PC-3 (cell line): ENCODE measurements at regions not wholly inside any gene's neighbourhood (a gene's known extent, or its start where the extent isn't known, plus 50 kb on each side); places are given as distances from the start of the nearest gene placed in this dataset.

Source experiments
- ATAC-seq: fragments of 200-7000 bp; cut with Tn5 transposase; 2 replicates; pipeline ENCODE4 v1.9.1; 2020; ENCODE audit warnings: mild to moderate bottlenecking, moderate library complexity
- BruUV-seq: library from RNA; stranded (reverse); fragments of 400-500 nt; replicated peaks from 2 replicates; lab custom pipeline; 2021; lab: Mats Ljungman, UMichigan
- CTCF ChIA-PET: fragments of 300-600 bp; sonication (Branson Sonifier 250); formaldehyde crosslinking; loops from one replicate; lab custom pipeline; 2022; ENCODE audit warnings: antibody characterized with exemption; lab: Charles Lee
- POLR2A ChIA-PET: fragments of 300-600 bp; sonication (Branson Sonifier 250); formaldehyde crosslinking; loops from one replicate; lab custom pipeline; 2022; ENCODE audit warnings: antibody characterized with exemption; ENCODE audit not compliant: unreplicated experiment; lab: Charles Lee
- DNase-seq: peaks from one replicate; pipeline ENCODE4 v3.0.0-alpha.2; 2015
- H2AFZ ChIP-seq: fragments of 300-600 bp; sonication (generic); 2 replicates; pipeline ENCODE4 v1.6.0; 2016; ENCODE audit warnings: antibody characterized with exemption, low read length
- H3F3A ChIP-seq: fragments of 300-600 bp; sonication (generic); one replicate; pipeline ENCODE4 v1.6.0; 2017; ENCODE audit warnings: antibody characterized with exemption, low read length, control low read depth, mild to moderate bottlenecking; ENCODE audit not compliant: unreplicated experiment
- H3K27ac ChIP-seq: fragments of 300-600 bp; sonication (generic); 2 replicates; pipeline ENCODE4 v1.5.1; 2016; ENCODE audit warnings: mild to moderate bottlenecking, low read length
- H3K27me3 ChIP-seq: fragments of 300-600 bp; sonication (generic); 2 replicates; pipeline ENCODE4 v1.6.1; 2016; ENCODE audit warnings: low read length, mixed read lengths
- H3K36me3 ChIP-seq: fragments of 300-600 bp; sonication (generic); 2 replicates; pipeline ENCODE4 v1.6.1; 2016; ENCODE audit warnings: low read depth, mixed run types, low read length, mixed read lengths
- H3K4me1 ChIP-seq: fragments of 300-600 bp; sonication (generic); 2 replicates; pipeline ENCODE4 v1.5.1; 2016; ENCODE audit warnings: low read length; ENCODE audit not compliant: insufficient read depth
- H3K4me2 ChIP-seq: fragments of 300-600 bp; sonication (generic); 2 replicates; pipeline ENCODE4 v1.6.0; 2016; ENCODE audit warnings: low read length
- H3K4me3 ChIP-seq: fragments of 300-600 bp; sonication (generic); 2 replicates; pipeline ENCODE4 v1.5.1; 2016; ENCODE audit warnings: mild to moderate bottlenecking, low read length, mixed read lengths
- H3K79me2 ChIP-seq: fragments of 300-600 bp; sonication (generic); 2 replicates; pipeline ENCODE4 v1.6.1; 2017; ENCODE audit warnings: low read length, mixed read lengths
- H3K9ac ChIP-seq: fragments of 300-600 bp; sonication (generic); 2 replicates; pipeline ENCODE4 v1.6.0; 2016; ENCODE audit warnings: mild to moderate bottlenecking, low read length
- H3K9me2 ChIP-seq: fragments of 300-600 bp; sonication (generic); replicated peaks from 2 replicates; pipeline ENCODE4 v1.6.1; 2016; ENCODE audit warnings: mixed run types, low read length, mixed read lengths
- H3K9me3 ChIP-seq: fragments of 300-600 bp; sonication (generic); 2 replicates; pipeline ENCODE4 v1.6.1; 2016; ENCODE audit warnings: low read length, mixed read lengths
- H4K20me1 ChIP-seq: fragments of 300-600 bp; sonication (generic); 2 replicates; pipeline ENCODE4 v1.6.1; 2016; ENCODE audit warnings: low read length, mixed read lengths
- EZH2 ChIP-seq: fragments of 300-600 bp; sonication (generic); IDR thresholded peaks from one replicate; pipeline ENCODE4 v1.6.1; 2017; ENCODE audit warnings: antibody characterized with exemption, mild to moderate bottlenecking, low read length; ENCODE audit not compliant: unreplicated experiment
- EZH2phosphoT487 ChIP-seq: fragments of 300-600 bp; sonication (generic); IDR thresholded peaks from 2 replicates; pipeline ENCODE4 v1.6.1; 2018; ENCODE audit warnings: mild to moderate bottlenecking, antibody characterized with exemption, low read length, borderline replicate concordance
- intact Hi-C: fragments of 100-400 bp; cut with micrococcal nuclease; formaldehyde crosslinking; loops from 2 replicates; pipeline ENCODE4 v1.9.0; 2023
- TF ChIP-seq, protein P1 (sequence below): fragments of 300-600 bp; sonication (generic); conservative IDR thresholded peaks from 2 replicates; pipeline ENCODE4 v1.5.1; 2017; ENCODE audit warnings: antibody characterized with exemption, low read depth, mild to moderate bottlenecking, low read length

DNA sequence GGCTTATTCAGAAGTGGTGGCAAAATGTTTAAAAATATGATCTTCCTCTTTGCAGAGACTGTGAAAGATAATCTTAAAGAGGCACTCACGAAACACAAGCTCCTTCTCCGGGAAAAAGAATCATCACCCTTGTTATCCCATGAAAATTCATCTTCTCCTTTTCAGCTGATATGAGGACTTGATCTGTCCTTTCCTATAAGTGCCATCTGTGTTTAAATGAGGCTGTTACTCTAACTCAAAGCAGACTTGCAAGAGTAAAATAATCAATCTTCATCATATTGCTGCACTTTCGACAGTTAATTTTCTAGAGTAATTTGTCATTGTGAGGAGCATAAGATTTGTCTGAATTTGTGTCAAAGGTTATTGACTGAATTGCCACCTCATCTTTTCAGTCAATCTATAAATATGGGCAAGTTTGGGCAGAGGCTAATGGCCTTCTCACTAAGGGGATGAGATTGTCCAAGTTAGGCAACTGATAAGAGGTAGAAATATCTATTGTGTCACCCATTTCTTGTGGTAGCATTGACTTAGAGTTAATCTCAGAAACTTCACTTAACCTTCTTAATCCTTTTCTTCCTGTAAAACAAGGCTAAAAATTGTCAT lies 452.9 kb downstream of the GRXCR1 start:
- no peak for ATAC-seq
- ChIA-PET CTCF (no interaction called here), POLR2A (no interaction called here)
- no peak overlapping the region for H2AFZ ChIP-seq
- intact Hi-C loops = no loop called here
- no peaks in the 10 kb centered on the region for H3K36me3 ChIP-seq
- no peaks in the 10 kb centered on the region for H3K9me3 ChIP-seq
- BruUV-seq = no TSS peak
- no peaks in the 10 kb centered on the region for H3F3A ChIP-seq
- no peaks in the 10 kb centered on the region for H3K27me3 ChIP-seq
- no peaks in the 10 kb centered on the region for H3K9me2 ChIP-seq
- no peak for DNase-seq
- H4K20me1 ChIP-seq = no peaks in the 10 kb centered on the region
- H3K27ac ChIP-seq = no peak overlapping the region
- H3K4me1 ChIP-seq = peaks cover 15% of the 10 kb centered on the region
- H3K79me2 ChIP-seq = no peaks in the 10 kb centered on the region
- H3K4me3 ChIP-seq = no peak overlapping the region
- H3K9ac ChIP-seq = no peak overlapping the region
- TF ChIP-seq EZH2phosphoT487 = no peak
- TF ChIP-seq, protein P1, sequence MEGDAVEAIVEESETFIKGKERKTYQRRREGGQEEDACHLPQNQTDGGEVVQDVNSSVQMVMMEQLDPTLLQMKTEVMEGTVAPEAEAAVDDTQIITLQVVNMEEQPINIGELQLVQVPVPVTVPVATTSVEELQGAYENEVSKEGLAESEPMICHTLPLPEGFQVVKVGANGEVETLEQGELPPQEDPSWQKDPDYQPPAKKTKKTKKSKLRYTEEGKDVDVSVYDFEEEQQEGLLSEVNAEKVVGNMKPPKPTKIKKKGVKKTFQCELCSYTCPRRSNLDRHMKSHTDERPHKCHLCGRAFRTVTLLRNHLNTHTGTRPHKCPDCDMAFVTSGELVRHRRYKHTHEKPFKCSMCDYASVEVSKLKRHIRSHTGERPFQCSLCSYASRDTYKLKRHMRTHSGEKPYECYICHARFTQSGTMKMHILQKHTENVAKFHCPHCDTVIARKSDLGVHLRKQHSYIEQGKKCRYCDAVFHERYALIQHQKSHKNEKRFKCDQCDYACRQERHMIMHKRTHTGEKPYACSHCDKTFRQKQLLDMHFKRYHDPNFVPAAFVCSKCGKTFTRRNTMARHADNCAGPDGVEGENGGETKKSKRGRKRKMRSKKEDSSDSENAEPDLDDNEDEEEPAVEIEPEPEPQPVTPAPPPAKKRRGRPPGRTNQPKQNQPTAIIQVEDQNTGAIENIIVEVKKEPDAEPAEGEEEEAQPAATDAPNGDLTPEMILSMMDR = no peak
- no peak for TF ChIP-seq EZH2
- H3K4me2 ChIP-seq = no peak overlapping the region

DNA sequence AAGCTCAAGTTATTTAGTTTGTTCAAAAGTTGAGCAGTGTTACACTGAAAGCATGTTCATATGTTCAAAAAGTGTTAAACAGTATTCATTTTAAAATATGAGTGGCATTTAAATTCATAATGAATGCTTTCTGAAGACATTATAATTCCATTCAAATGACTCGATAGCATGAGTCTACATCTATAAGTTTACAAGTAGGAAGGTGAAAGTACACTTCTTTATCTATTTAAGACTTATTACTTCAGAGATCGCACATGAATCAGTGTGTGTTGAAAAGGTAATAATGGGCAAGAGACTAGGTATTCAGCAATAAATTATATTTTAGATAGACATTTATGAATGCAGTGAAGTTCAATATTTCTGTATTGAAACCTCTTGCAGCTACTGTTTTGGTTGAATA lies 456.1 kb downstream of the GRXCR1 start:
- ChIA-PET POLR2A (no interaction called here), CTCF (no interaction called here)
- DNase-seq = peak; percentile 43
- Histone ChIP-seq H2AFZ (peak overlapping the region; percentile 32; the same call in 1 of the 2 replicates), H3K27ac (0 out of 2 replicates have a peak overlapping the region, but pooled peaks have one; percentile 6), H3K27me3 (no peaks in the 10 kb centered on the region), H3K9me2 (no peaks in the 10 kb centered on the region), H4K20me1 (no peaks in the 10 kb centered on the region), H3K36me3 (no peaks in the 10 kb centered on the region), H3K9ac (no peak overlapping the region), H3K4me1 (peaks cover 27% of the 10 kb centered on the region), H3F3A (no peaks in the 10 kb centered on the region), H3K9me3 (no peaks in the 10 kb centered on the region), H3K4me3 (no peak overlapping the region), H3K4me2 (peak overlapping the region; percentile 37), H3K79me2 (no peaks in the 10 kb centered on the region)
- TF ChIP-seq EZH2phosphoT487 (no peak), EZH2 (no peak)
- TF ChIP-seq, protein P1 = no peak
- BruUV-seq = no TSS peak
- ATAC-seq = peak; percentile 43
- intact Hi-C loops = no loop called here

DNA sequence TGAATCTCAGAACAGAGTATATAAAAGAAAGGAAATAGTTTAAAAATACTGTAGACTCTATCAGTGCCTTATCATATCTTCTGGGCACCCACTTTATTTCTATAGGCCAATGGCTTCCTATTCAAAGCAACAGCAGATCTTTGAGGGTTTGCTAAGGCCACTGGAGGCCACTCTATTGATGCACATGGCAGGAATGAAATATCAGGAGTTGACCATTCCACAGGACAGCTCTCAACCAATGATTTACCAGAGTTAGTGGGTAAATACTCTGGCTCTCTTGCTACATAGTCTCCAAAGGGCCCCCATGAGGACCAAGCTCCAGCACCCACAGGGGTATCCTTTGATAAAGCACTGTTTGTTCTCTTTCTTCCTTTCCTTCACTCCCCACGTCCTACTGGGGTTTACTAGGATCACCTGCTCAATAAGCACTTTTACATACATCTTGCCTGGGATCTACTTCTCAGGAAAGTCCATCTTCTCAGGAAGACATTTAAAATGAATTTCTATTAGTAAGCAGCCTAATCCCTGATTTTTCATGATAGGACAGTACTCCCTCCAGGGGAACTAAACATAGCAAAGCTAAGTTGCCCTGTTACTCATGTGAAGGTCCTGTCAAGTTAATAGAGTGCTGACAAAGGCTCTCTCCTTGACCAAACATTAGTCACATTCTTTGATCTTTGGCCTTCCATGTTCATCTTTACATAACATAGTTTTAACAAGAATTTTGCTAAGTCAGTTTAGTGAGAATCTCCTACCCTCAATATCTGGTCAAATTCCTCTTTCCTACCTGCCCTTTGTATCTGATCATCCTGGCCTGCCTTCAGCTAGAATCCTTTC lies 459.7 kb downstream of the GRXCR1 start:
- Histone ChIP-seq H3K36me3 (no peaks in the 10 kb centered on the region), H4K20me1 (no peaks in the 10 kb centered on the region), H3K9me2 (no peaks in the 10 kb centered on the region), H3K27ac (peak overlapping the region; percentile 36), H3K4me1 (peaks cover 27% of the 10 kb centered on the region), H3K79me2 (no peaks in the 10 kb centered on the region), H2AFZ (no peak overlapping the region), H3F3A (no peaks in the 10 kb centered on the region), H3K9ac (no peak overlapping the region), H3K4me2 (no peak overlapping the region), H3K9me3 (no peaks in the 10 kb centered on the region), H3K4me3 (no peak overlapping the region), H3K27me3 (no peaks in the 10 kb centered on the region)
- ChIA-PET CTCF (no interaction called here), POLR2A (no interaction called here)
- BruUV-seq = no TSS peak
- TF ChIP-seq EZH2 (no peak), EZH2phosphoT487 (no peak)
- TF ChIP-seq, protein P1 = no peak
- ATAC-seq (peak; percentile 84), DNase-seq (peak; percentile 71)
- intact Hi-C loops = loop anchor here (2.0 to 10.0 kb wide), 2 partner anchors 21 to 103 kb away; no protein-coding TSS in a partner anchor
